HG02973 (cell line): ENCODE measurements at regions not wholly inside any gene's neighbourhood (a gene's known extent, or its start where the extent isn't known, plus 50 kb on each side); places are given as distances from the start of the nearest gene placed in this dataset.

ENCODE experiments used
- ATAC-seq: cut with Tn5 transposase; IDR thresholded peaks from one replicate; pipeline ENCODE4 v1.9.1; 2021; ENCODE audit warnings: moderate library complexity; ENCODE audit not compliant: unreplicated experiment

DNA sequence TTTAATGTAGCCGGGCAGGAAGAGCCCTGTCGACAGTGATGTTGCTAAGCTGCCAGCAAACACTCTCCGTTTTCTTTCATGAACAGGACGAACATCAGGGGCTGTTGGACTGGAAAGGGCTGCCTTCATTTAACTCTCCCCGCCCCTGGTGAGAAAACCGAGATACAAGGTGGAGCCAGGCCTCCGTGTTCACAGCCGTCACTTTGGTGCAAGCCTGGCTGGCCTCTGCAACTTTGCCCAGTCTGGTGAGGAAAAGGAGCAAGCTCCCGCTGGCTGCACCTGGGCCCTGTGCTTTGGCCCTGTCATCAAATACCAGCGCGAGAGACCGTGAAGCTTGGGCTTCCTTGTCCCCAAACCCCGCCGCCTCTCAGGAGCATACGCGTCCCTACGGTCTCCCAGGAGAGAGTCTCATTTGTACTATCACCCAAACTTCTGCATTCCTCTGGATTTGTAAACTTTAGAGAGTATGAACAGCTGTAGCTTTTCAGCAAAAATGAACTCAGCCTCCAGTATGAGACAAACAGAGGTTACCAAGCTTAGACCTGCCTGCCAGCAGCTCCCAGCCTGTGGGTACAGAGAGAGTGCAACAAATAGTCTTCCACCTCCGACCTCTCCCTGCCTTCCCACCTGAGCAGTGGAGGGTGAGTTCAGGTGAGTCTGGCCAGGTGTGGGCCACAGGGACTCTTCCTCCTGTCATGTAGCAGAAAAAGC is 445.3 kb upstream of the MGMT start:
- ATAC-seq, result no peak

DNA sequence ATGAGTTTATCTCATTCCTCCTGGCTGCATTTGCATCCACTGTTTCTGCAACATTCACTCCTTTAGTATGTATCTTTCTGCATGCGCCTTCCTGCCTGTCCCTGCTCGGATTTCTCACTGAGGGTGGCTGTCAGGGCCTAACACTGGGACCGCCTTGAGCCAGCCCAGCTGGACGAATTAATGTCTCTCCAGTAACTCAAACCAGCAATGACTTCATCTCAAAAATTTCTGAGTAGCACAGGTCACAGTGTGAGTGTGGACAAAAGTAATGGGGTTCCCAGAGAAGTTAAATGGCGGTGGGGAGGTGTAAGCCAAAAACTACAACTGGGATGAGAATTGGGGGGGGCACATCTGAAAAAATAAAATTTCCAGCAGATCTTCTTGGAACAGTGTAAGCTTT is 444.0 kb upstream of the MGMT start:
- ATAC-seq, result no peak

DNA sequence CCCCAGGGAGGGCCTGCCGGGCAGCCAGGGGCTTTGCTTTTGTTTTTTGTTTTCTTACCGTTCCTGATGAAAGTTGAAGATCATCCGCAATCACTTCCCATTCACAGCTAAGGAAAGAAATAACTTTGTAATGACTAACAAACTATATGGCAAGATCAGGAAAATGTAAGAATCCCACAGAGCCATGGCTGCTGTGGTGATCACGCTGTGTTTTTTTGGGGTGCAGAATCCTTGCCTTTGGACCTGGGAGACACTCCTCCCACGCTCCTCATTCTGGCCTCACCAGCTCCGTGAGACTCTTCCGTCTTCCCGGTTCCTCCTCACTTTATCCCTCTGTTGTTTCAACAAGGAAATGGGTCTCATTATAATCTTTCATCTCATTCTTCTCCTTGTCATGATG is 443.0 kb upstream of the MGMT start:
- no peak for ATAC-seq

DNA sequence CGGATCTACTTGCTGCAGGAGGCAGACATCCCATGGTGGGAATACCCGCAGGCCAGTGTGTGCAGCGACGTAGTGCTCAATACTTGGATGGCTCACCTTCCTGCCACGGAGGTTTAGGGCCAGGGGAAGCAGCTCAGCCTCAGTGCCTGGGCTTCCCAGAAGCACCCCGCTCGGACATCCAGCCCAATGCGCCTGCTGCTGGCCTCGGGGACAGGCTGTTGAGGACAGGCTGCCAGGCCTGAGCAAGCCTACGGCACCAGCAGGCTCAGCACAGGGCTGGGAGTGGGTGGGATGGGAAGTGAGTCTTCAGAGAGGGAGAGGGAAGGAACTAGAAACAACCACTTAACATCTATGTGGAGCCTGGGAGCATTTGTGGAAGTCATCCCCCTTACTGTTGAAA is 441.3 kb upstream of the MGMT start:
- no peak for ATAC-seq

DNA sequence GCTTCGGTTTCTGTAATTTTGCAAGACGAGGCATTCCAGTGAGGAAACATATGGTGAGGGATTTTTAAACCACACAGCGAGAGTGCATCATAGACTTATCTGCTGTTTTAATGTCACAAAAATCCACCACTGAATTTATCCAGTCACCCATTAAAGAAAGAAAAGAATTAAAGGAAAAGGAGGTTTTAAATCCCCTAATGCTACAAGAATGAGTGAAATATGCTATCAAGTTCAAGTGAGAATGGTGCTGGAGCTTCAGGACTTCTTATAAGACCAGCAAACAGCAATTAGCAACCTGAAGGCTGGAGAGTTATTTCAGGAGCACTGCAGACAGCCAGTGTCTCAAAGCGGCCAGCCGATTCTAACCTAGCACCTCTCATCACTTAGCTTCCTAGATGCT is 439.1 kb upstream of the MGMT start:
- no peak for ATAC-seq

DNA sequence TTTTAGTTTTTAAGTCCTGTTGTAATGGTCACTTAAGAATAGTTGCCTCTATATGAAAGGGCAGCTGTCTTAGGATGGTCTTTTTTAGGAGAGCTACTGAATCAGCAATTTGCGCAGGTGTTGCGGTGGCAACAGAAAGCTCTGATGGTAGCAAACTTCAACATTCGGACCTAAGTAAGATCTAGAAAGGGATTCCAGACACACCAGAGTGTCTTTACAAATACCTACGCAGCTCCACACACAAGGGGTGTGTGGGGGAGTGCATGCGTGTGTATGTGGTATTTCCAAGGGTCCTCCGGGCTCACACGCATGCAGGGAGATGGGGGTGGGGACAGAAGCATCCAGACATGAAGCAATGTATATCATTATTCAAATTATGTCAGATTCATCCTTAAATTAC is 438.6 kb upstream of the MGMT start:
- ATAC-seq, result no peak

DNA sequence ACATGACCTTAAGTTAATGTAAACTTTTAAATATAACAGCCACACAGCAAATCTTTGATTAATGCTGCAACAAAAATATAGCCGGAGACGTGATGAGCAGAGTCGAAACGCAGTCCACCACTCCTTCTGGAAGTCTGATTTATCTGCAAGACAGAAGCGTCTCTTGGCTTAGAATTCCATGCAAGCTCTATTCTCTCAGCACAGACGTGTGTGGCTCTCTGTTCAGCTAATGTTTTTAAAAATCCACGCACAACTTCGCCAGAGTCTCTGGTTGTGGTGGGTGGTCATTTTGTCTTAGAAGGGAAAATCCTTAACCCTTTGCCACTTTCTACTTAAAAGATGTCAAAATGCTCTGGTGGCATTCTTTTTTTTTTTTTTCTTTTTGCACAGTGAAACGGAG is 438.0 kb upstream of the MGMT start:
- no peak for ATAC-seq

DNA sequence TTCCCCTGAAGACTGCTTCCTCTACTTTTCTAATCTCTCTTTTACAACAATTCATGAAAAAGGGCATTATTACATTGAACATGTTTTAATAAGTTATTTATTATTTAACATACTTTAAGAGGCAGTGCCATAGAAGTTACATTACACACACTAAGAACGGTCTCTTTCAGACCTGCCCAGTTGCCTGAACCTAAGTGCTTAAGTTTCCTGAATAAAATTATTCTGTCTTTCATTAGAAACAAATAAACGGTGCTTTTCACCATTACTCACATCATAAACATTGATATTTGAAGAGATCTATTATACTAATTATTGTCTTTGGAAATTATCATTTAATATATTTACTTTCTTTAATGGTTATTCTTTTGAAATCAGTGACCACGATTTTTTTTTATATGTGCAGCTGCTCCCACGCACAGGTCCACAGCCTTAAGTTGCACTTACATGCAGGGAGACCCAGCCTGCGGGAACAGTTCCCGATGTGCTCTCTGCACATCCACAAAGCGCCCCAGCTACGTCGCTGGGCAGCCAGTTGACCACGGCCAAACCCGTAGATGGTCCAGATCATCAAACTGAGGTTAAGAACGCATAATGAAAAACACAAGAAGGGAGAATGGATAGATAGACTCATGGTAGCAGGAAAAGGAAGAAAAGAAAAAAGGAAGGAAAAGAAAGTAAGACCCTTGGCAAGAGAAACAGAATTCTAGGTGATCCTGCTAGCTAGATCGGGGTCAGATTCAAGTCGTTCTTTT is 437.0 kb upstream of the MGMT start:
- ATAC-seq, result no peak

DNA sequence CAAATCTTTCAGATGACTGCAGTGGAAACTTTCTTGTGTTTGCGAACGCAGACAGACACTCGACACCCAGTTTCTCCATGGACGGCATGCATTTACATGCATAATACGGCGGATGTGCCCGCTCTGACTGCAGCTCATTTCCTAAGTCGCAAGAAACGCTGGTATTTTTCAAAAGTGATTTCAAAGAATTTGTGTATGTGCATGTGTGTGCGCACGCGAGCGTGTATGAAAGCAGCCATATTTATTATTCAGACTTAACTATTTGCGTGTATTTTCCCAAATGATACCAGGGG is 436.5 kb upstream of the MGMT start:
- no peak for ATAC-seq

DNA sequence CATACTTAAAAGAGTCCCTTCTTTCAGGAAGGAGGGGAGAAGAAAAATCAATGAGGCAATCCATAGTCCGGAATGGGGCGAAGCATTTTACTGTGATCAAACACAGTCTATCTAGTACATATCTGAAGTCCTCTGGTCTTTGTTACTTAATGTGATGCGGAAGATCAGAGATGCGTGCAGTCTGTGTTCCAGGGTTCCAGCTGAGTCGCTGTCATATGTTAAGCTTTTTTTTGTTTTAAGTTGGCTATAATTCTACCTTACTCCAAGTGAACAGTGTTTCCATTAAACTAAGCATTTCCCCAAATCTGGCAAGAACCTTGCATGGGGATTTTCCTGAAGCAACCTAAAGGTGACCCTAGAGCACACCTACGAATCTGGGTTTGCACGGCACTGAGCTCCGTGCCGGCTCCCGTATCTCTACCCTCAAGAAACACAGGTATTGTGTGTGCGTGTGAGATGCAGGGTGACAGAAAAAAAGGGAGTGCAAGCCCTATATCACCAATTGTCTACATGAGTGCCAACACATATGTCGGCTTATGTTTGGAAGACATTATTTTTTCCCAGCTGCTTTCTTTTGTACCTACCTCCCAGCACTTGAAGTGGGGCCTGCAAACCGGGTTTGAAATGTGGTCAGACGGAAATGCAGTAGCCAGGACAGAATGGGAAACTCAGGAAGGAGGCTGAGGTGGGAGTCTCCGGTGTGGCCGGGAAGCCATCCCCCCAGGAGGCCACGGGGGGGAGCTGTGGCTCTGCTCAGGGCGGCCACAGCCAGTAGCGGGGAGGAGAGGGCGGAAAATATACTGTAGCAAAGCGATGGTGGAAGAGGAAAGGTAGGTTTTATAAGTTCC is 435.8 kb upstream of the MGMT start:
- ATAC-seq, result peak; percentile 69

DNA sequence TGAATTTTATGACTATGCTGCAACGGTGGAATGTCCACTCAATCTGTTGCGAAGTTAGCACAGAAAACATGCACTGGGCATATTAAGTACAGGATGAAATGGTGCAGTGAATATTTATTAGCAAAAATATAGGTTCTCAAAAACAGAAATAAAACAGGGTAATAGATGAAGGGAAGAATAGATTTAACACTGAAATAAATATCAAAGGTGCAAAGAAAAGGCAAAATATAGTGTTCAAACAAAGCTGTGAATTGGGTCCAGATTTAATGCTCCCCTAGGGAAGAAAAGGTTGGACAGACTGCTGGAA is 435.2 kb upstream of the MGMT start:
- no peak for ATAC-seq

DNA sequence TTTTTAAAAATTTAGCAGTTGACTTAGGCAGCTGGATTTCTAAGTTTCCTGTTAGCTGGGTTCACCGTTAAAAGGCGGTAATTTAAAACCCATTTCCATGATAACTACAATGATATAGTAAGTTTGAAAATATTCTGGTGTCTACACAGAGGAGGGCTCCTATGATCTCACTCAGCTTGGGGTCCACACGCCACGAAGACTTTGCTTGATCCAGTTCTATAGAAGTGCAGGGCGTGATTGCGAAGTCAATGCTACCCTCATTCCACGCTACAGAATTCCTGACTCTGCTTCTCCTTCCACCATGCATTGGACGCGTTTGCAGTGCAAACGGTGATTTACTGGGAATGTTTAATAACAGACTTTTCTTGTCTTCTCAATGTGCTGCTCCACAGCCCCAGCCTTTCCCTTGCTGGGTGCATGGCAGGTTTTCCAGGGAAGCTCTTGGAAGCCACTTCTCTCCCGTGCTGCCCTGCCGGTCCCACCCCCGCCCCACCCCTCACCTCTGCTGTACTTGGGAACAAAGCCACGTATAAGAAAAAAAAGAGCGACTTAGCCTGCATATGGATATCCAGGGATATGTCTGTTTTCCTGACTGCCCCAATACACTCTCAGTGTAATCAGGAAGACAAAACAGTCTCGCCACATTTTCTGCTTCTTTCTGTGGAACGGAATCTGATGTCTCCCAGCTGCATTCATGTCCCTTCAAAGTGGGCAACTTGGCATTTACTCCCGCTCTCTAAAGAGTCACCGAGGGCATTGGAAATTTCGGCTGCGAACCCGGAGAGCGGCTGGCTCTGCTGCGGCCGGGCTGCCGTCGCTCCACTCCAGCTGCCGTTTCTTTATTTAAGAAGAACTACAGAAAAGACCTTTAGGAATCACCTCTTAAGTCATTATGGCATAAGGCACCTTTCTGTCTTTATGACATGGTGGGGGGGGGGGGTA is 434.4 kb upstream of the MGMT start:
- ATAC-seq, result no peak

DNA sequence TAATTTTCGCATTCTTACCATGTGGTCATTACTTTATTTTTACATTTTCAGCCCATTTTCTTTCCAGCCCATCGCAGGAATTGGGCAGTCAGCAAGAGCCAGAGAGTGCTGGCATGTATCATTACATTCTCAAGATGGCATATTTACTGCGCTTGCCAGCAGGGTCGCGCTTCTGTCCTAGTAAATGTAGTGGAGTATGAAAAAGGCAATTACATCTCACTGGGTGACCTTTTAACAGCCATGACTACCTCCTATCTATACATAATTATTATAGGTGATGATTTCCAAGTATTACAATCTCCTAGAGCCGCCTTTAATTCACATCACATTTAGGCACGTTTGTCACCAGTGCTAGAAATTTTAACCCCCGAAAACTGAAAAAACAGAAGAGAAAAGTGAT is 433.7 kb upstream of the MGMT start:
- ATAC-seq, result no peak

DNA sequence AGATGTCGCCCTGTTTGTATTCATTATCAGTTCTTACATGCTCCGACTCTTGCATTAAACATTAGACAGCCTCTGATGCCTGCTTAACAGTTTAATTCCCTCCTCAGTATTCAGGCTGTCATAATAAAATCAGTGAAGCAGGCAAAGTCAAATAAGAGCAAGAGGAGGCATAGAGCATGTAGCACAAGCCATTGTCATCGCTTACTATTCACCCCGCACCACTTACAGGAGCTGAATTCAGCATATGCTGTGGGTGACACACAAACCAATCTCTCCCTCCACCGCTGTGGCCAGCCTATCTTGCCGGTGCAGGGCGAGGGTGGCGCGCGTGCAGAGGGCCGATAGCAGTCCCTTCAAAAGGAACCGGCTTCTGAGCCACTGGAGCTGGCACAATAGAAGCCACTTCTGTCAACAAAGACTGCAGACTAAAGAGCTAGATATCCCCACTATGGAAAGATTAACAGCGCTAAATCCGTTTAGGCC is 433.2 kb upstream of the MGMT start:
- ATAC-seq, result no peak

DNA sequence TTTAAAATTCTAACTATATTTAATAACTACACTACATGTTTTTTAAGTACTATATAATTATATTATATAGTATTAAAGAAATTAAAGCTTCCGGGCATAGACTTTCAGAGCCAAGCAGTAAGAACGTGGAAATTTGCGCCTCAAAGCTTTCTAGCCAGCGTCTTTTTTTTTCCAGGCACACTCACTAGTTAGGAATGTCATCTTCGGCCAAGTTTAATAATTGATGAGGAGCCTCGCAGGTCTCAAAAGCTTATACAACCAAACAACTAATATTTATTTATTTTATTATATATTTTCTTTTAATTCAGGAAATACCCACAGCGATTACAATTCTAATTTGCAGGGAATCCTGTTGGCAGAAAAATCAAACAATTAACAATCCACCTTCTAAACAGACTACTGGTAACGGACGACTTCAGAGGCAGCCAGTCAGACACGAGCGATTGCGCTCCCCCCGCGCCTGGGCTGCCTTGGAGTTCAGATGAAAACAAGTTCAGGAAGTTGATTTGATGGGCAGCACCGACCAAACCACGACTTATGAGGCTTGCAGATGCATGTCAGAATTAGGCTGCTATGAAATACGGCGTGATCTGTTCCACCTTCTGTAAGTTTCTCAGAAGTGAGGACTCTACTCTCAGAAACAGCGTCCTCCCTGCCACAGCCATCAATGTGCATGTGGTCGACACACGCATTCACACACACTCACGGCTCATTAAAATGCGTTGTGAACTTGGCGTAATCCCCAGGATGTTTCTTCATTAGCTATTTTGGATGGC is 431.8 kb upstream of the MGMT start:
- no peak for ATAC-seq

DNA sequence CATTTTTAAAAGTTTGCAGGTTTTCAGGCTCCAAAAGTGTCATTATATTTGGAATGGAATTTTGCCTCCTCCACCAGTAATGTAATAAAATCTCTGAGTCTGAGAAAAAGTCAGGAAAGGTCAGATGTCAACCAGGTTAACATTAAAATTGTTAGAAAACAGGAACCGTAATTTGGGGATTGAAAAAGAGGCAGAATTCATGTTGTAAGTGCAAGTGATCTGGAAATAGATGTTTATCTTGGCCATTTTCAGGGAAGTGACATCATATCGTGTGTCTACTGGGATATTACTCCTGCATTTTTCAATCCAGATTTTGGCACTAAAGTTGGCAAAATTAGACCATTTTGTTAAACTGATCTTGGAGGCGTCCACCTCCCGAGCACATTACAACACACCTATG is 428.5 kb upstream of the MGMT start:
- ATAC-seq, result no peak

DNA sequence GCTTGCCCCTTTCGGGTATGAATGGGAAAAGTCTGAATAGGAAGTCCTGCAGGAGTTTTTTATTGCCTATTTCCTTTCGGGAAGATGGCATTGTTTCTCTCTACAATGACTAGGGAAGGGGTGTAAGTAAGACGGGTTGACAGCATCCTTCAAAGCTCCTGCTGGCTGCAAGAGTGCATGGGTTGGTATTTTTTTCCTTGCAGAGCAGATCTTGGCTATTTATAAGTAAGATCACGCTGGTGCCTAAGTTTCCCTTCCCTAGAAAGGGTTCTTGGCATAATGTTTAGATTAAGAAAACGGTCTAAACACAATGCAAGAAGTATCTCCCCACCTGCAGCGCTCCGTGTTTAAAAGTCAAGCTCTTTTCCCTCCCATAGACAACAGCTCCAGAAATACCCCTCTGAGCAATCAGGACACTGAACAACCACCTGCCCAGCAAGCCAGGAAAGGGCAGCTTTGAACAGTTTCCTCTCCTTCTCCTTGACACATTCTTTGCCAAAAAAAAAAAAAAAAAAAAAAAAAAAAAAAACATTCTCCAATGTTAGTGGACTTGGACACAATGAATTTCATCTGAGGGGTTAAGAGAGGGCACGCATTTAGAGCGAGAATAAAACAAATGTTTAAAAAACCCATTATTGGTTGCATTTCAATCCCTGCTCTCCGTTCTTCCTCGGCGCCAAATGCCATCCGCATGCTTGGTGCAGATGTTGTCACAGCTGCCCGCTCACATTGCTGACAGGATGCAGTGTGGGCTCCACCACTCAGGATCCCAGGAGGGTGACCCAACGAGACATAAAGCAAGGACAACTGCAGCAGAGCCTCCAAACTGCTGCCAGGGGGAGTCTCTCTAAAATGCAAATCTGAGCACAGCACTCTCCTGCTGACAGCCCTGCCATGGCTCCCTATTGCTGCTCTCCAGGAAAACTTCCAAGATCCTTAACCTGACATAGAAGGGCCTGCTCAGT is 427.4 kb upstream of the MGMT start:
- ATAC-seq, result no peak

DNA sequence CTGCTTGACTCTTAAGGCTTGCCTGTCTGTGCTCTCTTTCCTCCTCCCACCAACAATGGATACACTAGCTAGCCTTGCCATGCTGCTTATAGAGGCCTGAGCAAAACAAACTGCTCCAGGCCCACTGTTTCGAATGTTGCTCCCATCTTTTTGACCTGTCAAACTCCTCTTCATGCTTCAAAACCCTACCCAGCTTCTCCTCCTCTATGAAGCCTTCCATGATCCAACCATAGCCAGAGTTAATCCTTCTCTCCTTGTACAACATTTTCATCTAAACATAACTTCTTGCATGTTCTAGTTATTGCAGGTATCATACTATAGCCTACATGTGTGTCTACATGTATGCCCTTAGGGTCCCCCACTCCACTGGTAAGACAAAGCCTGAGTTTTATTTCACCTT is 426.7 kb upstream of the MGMT start:
- ATAC-seq, result no peak

DNA sequence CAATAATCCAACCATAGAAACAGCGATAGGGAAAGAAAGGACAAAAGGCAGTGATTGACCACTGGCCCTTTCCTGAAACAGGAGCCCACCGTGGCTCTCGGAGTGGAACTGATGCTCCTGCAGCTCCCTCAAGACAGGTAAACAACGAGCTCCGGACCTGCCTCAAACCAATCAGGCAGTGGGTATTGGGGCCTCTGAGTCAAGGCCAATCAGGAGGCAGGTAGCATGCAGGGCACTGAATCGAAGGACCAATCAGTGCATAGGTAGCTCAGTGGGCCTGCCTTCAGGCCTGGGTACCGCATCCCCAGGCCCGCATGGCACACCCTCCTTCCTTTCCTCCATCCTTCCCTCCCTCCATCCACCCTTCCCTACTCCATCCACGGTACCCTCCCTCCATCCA is 425.1 kb upstream of the MGMT start:
- no peak for ATAC-seq
